Liver (tissue), 3 donors: ENCODE measurements at regions not wholly inside any gene's neighbourhood (a gene's known extent, or its start where the extent isn't known, plus 50 kb on each side); places are given as distances from the start of the nearest gene placed in this dataset.

Experiments used
- HNF4G ChIP-seq: IDR thresholded peaks from 2 replicates; pipeline ENCODE4 v1.6.1; 2016; ENCODE audit warnings: antibody characterized with exemption
- JUND ChIP-seq, 2 donors: IDR thresholded peaks; 2 replicates each; pipeline ENCODE4 v1.6.1; 2016; ENCODE audit warnings: antibody characterized with exemption in 2 of 2
- RAD21 ChIP-seq, 2 donors: IDR thresholded peaks; 2 replicates each; pipeline ENCODE4 v1.6.1; 2016; ENCODE audit warnings: antibody characterized with exemption in 2 of 2, mild to moderate bottlenecking in 2 of 2
- TAF1 ChIP-seq: conservative IDR thresholded peaks from 2 replicates; pipeline ENCODE4 v1.6.1; 2016; ENCODE audit warnings: antibody characterized with exemption, mild to moderate bottlenecking
- YY1 ChIP-seq: IDR thresholded peaks from 2 replicates; pipeline ENCODE4 v1.6.1; 2016; ENCODE audit warnings: antibody characterized with exemption, mild to moderate bottlenecking
- TF ChIP-seq, protein P1 (sequence below): fragments of 150-350 bp; IDR thresholded peaks from 2 replicates; pipeline ENCODE4 v1.5.1; 2017; ENCODE audit warnings: improper control_type of control experiment, low read depth, low read length; ENCODE audit not compliant: missing input control
- TF ChIP-seq, protein P2 (sequence below): IDR thresholded peaks from 2 replicates; pipeline ENCODE4 v1.6.1; 2016; ENCODE audit warnings: antibody characterized with exemption, mild to moderate bottlenecking
- TF ChIP-seq, protein P3 (sequence below): IDR thresholded peaks from 2 replicates; pipeline ENCODE4 v1.6.1; 2016; ENCODE audit warnings: antibody characterized with exemption
- donor health status: healthy.
- donor health status: healthy.

DNA sequence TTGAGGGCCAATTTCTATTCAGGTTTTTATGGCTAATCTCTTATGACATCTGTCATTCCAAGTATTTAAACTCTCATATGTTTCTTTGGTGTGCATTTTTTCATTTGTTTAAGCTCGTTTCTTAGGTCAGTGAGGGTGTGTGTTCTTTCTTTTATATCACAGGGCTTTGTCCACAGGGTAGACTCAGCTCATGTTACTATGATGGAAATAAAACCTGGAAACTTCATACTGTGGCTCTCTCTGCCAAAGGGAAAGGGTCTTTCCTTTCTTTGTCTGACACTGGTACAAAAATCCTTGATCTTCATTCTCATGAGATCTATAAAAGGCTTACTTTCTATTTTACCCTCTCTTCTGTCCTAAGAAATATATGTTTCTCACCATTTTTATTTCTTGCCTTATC is 129.6 kb upstream of the SP8 start:
- TF ChIP-seq, protein P1, sequence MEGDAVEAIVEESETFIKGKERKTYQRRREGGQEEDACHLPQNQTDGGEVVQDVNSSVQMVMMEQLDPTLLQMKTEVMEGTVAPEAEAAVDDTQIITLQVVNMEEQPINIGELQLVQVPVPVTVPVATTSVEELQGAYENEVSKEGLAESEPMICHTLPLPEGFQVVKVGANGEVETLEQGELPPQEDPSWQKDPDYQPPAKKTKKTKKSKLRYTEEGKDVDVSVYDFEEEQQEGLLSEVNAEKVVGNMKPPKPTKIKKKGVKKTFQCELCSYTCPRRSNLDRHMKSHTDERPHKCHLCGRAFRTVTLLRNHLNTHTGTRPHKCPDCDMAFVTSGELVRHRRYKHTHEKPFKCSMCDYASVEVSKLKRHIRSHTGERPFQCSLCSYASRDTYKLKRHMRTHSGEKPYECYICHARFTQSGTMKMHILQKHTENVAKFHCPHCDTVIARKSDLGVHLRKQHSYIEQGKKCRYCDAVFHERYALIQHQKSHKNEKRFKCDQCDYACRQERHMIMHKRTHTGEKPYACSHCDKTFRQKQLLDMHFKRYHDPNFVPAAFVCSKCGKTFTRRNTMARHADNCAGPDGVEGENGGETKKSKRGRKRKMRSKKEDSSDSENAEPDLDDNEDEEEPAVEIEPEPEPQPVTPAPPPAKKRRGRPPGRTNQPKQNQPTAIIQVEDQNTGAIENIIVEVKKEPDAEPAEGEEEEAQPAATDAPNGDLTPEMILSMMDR, result no peak
- TF ChIP-seq RAD21 (IDR thresholded peaks at IDR 0.05), result no peak
- TF ChIP-seq, protein P2, sequence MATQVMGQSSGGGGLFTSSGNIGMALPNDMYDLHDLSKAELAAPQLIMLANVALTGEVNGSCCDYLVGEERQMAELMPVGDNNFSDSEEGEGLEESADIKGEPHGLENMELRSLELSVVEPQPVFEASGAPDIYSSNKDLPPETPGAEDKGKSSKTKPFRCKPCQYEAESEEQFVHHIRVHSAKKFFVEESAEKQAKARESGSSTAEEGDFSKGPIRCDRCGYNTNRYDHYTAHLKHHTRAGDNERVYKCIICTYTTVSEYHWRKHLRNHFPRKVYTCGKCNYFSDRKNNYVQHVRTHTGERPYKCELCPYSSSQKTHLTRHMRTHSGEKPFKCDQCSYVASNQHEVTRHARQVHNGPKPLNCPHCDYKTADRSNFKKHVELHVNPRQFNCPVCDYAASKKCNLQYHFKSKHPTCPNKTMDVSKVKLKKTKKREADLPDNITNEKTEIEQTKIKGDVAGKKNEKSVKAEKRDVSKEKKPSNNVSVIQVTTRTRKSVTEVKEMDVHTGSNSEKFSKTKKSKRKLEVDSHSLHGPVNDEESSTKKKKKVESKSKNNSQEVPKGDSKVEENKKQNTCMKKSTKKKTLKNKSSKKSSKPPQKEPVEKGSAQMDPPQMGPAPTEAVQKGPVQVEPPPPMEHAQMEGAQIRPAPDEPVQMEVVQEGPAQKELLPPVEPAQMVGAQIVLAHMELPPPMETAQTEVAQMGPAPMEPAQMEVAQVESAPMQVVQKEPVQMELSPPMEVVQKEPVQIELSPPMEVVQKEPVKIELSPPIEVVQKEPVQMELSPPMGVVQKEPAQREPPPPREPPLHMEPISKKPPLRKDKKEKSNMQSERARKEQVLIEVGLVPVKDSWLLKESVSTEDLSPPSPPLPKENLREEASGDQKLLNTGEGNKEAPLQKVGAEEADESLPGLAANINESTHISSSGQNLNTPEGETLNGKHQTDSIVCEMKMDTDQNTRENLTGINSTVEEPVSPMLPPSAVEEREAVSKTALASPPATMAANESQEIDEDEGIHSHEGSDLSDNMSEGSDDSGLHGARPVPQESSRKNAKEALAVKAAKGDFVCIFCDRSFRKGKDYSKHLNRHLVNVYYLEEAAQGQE, result no peak
- TF ChIP-seq YY1, result no peak
- TF ChIP-seq JUND (IDR thresholded peaks at IDR 0.05), result no peak
- no peak for TF ChIP-seq TAF1
- TF ChIP-seq HNF4G, result no peak
- TF ChIP-seq, protein P3, sequence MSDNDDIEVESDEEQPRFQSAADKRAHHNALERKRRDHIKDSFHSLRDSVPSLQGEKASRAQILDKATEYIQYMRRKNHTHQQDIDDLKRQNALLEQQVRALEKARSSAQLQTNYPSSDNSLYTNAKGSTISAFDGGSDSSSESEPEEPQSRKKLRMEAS, result no peak
